Chondrocyte (in vitro differentiated cells): ENCODE measurements at regions not wholly inside any gene's neighbourhood (a gene's known extent, or its start where the extent isn't known, plus 50 kb on each side); places are given as distances from the start of the nearest gene placed in this dataset.

Experiments used
- DNase-seq: peaks from one replicate; pipeline ENCODE4 v3.0.0; 2021; ENCODE audit warnings: mixed read lengths, low spot score
- H3K27ac Mint-ChIP-seq: one replicate; pipeline ENCODE4 v1.8.0; 2021; ENCODE audit warnings: mild to moderate bottlenecking, moderate library complexity, mixed read lengths; ENCODE audit not compliant: unreplicated experiment
- H3K27me3 Mint-ChIP-seq: 2 replicates; pipeline ENCODE4 v1.8.0; 2021; ENCODE audit warnings: low read depth, mixed read lengths
- H3K36me3 Mint-ChIP-seq: 2 replicates; pipeline ENCODE4 v1.8.0; 2021; ENCODE audit warnings: low read depth, mixed read lengths
- H3K4me1 Mint-ChIP-seq: 2 replicates; pipeline ENCODE4 v1.8.0; 2021; ENCODE audit warnings: low read depth, mild to moderate bottlenecking, mixed read lengths
- H3K4me3 Mint-ChIP-seq: one replicate; pipeline ENCODE4 v1.8.0; 2021; ENCODE audit warnings: mild to moderate bottlenecking, moderate library complexity, mixed read lengths; ENCODE audit not compliant: unreplicated experiment
- H3K9me3 Mint-ChIP-seq: 2 replicates; pipeline ENCODE4 v1.8.0; 2021; ENCODE audit warnings: low read depth, mixed read lengths
- CTCF ChIP-seq: fragments of 200-600 bp; sonication (generic); IDR thresholded peaks from 2 replicates; pipeline ENCODE4 v1.5.0; 2021; ENCODE audit warnings: antibody characterized with exemption, mild to moderate bottlenecking, moderate library complexity

GRCh38 chr13:74825152-74825937 is 656.6 kb downstream of the TBC1D4 start:
- Mint-ChIP-seq H3K9me3 (no peaks in the 10 kb centered on the region), H3K27ac (peak overlapping the region; percentile 71), H3K36me3 (peaks cover 1% of the 10 kb centered on the region), H3K27me3 (no peaks in the 10 kb centered on the region), H3K4me1 (peaks cover 11% of the 10 kb centered on the region), H3K4me3 (no peak overlapping the region)
- no peak for TF ChIP-seq CTCF
- DNase-seq = no peak

- TF ChIP-seq CTCF = no peak
- peaks cover 5% of the 10 kb centered on the region for H3K9me3 Mint-ChIP-seq
Measured at GRCh38 chr13:74820809-74821208, 661.2 kb downstream of the TBC1D4 start.

GRCh38 chr13:74819549-74819948 is 662.4 kb downstream of the TBC1D4 start:
- no peak for TF ChIP-seq CTCF
- Mint-ChIP-seq H3K36me3 (no peaks in the 10 kb centered on the region), H3K27ac (no peak overlapping the region), H3K9me3 (peaks cover 5% of the 10 kb centered on the region), H3K27me3 (no peaks in the 10 kb centered on the region), H3K4me3 (no peak overlapping the region), H3K4me1 (no peaks in the 10 kb centered on the region)
- DNase-seq = no peak

More at GRCh38 chr13:74820809-74821208, 661.2 kb downstream of the TBC1D4 start:
- H3K36me3 Mint-ChIP-seq = peaks cover 1% of the 10 kb centered on the region
- no peaks in the 10 kb centered on the region for H3K27me3 Mint-ChIP-seq
- H3K4me1 Mint-ChIP-seq = peaks cover 8% of the 10 kb centered on the region
- no peak for DNase-seq
- H3K27ac Mint-ChIP-seq = no peak overlapping the region
- H3K4me3 Mint-ChIP-seq = no peak overlapping the region

GRCh38 chr13:74816737-74817136 is 665.2 kb downstream of the TBC1D4 start:
- Mint-ChIP-seq H3K36me3 (peaks cover 2% of the 10 kb centered on the region), H3K4me3 (no peak overlapping the region), H3K27me3 (no peaks in the 10 kb centered on the region), H3K9me3 (peaks cover 24% of the 10 kb centered on the region), H3K27ac (no peak overlapping the region), H3K4me1 (no peaks in the 10 kb centered on the region)
- no peak for TF ChIP-seq CTCF
- no peak for DNase-seq

- H3K36me3 Mint-ChIP-seq = no peaks in the 10 kb centered on the region
- no peaks in the 10 kb centered on the region for H3K27me3 Mint-ChIP-seq
- DNase-seq = no peak
- no peak for TF ChIP-seq CTCF
- no peak overlapping the region for H3K27ac Mint-ChIP-seq
- H3K4me3 Mint-ChIP-seq = no peak overlapping the region
- no peaks in the 10 kb centered on the region for H3K4me1 Mint-ChIP-seq
- H3K9me3 Mint-ChIP-seq = peaks cover 10% of the 10 kb centered on the region
Measured at GRCh38 chr13:74796157-74796556, 662.0 kb upstream of the KLF12 start.
